CD4-positive, alpha-beta T cell treated with Interleukin-4 for 1 hour (primary cell): ENCODE measurements at regions not wholly inside any gene's neighbourhood (a gene's known extent, or its start where the extent isn't known, plus 50 kb on each side); places are given as distances from the start of the nearest gene placed in this dataset.
A peak's percentile ranks its signal among the peaks of the same experiment; 100 is the strongest.
"Not testable (repeated sequence)": the region's sequence is repeated elsewhere in the genome, so short reads cannot be mapped to it uniquely, and the experiment has no call there.

Source experiments
- DNase-seq, 2 donors: peaks; one replicate each; pipeline ENCODE4 v3.0.0-alpha.2; 2020 to 2022

- no peak for DNase-seq
These were observed 86.7 kb upstream of the SLC30A5 start for GRCh38 chr5:69007163-69007562.

GRCh38 chr5:69007726-69008368 lies 86.0 kb upstream of the SLC30A5 start:
- peak; percentile 63 to 66 for DNase-seq

DNA sequence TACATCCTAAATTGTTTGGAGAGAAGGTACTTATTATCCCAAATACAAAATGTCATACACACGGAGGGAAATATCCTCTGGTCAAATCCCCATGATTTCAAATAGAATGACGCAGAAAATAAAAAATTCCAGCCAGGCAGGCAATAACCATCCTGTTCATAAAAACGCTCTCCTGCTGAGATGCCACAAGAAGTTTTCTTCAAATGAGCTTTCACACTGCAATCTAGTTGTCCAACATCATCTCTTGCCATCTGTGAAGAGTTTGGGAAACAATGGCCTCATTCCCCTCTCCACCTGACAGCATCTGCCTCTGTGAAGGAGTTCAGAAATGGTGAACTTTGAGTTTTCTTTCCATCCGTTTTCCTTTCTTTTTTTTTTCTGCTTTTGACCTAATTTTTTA lies 83.3 kb upstream of the SLC30A5 start:
- DNase-seq = no peak

- no peak for DNase-seq
These were observed 81.9 kb upstream of the SLC30A5 start for GRCh38 chr5:69011910-69012309.

DNA sequence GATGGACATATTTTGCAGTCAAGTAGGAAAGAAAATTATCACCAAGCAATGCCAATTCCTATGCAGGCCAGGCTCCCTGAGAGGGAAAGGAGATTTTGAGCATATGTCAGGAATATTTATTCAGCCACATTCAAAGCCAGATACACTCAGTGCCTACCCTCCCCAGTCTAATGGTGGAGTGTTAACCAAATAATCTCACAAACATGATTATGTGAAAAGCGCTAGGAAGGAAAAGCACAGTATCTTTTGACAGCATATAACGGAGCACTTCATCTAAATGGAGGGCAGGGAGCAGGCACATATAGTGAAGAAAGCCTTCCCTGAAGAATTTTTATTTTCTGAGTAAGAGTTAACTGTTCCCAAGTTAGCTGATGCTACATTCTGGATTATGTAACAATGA lies 80.3 kb upstream of the SLC30A5 start:
- DNase-seq = no peak

DNA sequence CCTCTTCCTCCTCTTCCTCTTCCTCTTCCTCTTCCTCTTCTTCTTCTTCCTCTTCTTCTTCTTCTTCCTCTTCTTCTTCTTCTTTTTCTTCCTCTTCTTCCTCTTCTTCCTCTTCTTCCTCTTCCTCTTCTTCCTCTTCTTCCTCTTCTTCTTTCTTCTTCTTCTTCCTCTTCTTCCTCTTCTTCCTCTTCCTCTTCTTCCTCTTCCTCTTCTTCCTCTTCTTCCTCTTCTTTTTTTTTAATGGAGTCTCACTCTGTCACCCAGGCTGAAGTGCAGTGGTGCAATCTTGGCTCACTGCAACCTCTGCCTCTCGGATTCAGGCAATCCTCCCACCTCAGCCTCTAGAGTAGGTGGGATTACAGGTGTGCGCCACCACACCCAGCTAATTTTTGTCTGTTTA lies 79.8 kb upstream of the SLC30A5 start:
- DNase-seq = not testable (repeated sequence)

DNA sequence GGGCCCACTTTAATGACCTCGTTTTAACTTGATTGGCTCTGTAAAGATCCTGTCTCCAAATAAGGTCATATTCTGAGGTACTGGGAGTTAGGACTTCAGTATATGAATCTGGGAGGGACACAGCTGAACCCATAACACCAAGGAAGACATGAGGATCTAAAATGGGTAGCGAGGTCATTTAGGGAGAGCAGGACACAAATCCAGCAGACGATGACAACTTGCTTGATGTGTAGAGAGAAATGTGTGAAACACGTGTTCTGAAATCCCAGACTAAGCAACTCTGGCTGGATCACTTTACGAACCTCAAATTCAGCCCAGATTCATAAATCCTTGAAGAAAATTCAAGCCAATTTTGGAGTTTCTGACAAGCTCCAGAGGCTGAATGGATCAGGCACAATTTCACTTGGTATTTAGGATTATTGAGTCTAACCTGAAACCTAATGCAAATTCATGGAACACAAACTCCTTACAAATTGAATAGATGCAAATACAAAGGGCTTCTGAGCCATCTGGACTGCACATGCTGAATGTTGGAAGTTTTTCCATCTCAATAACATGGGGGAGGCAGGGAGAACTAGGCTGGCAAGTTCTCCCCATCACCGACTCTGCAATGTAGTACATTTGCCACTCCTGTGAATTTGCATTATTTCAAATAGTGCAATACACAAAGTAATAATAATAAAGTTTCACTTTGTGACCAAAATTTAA lies 74.0 kb upstream of the SLC30A5 start:
- DNase-seq = no peak

DNA sequence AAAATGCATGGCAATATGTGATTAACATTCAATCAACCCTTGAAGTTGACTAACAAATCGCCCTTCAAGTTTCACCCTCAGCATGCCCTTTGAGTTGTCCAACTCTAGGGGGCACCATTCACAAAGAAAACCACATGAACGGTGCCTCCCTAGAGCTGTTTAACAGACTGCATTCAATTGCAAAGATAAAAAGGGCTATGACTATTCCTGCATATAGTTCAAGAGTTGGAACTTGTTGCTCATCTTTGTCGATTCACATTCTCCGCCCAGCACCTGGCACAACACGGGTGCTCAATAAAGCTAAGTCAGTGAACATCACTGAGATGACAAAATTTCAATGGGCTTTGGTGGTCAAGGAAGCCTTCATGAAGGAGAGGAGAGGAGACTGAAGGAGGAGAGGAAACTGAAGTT lies 69.6 kb upstream of the SLC30A5 start:
- DNase-seq = peak in 1 of 2 donors; percentile 31

- no peak for DNase-seq
These were observed 64.5 kb upstream of the SLC30A5 start for GRCh38 chr5:69029292-69029691.

DNA sequence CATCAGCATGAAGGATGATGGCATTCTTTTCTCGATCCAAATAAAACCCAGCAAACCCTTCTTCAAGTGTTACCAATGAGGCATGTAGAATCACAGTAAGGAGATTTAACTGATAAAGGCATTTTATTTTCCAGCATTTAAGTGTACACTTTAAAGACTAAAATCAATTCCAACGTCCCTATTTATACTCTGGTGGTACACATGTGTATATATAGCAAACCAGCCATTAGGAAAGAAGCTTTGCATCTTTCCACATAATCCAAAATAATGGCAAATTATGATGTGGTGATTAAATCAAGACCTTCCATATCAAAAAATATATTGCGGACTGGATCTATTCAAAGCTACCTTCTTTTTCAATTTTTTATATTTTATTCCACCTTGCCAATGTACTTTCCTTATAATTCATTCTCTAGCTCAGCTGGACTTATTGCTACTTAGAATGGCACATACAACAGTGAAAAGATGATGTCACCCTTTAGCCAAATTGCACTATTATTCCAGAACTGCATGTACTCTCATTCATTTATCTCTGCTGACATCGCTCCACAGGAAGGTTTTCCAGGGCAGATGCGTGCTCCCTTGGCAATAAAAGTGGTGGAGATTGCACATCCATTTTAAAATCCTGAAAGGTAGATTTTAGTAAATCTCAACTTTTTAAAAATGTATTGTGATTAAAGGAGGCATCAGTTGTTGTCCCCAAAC lies 63.3 kb upstream of the SLC30A5 start:
- DNase-seq = no peak

DNA sequence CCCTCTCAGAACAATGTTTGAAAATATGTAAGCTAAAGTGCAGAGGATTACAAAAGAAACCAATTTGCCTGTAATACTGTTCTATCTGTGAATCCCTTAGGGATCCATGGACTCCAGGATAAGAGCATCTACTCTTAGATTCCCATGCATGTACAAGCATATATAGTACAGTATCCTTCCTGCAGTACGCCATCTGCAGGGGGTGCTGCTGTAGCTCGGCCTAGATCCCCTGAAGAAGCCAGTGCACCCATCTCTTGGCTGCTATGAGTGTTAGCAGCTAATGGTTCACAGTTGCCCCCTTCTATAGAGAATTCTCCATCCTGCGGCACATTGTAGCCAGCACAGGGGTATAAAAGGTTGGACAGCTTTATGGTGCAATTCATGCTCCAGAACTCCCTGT lies 61.8 kb upstream of the SLC30A5 start:
- DNase-seq = no peak

DNA sequence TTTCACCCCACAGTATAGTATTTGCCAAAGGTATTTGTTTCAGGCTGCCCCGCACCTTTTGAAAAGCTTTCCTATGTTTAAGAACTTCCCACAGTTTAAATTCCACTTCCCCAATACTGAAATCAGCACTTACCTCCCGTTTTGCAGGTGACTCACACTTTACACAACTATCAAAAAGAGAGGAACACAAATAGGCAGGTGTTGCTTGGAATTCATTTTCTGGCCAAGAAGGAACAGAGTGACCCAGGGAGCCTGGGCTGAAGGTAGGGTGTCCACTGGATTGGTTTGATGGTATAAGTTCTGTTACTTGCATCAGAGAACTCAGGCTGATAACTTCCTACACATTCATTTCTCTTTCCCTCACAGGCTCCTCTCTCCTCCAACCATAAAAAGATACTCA lies 60.1 kb upstream of the SLC30A5 start:
- no peak for DNase-seq

- DNase-seq = no peak
These were observed 58.9 kb upstream of the SLC30A5 start for GRCh38 chr5:69034898-69035297.

DNA sequence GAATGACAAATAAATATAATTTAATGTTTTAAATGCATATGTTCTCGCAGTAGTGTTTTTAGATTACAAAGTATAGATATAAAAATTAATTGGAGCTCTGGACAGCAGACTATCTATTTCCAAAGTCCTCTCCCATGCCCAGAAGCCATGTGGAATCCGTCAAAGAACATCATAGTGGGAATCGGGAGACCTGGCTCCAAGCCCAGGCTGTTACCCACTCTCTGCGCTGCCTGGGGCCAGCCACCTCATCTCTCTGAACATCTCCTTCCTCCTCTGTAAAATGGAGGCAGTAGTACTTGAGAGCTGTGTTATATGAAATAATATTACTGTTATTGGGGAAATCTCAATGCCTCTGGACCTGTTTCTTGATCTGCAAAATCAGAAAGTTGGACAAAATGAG lies 58.1 kb upstream of the SLC30A5 start:
- DNase-seq = no peak

GRCh38 chr5:69038539-69038938 lies 55.3 kb upstream of the SLC30A5 start:
- no peak for DNase-seq

GRCh38 chr5:69039829-69040228 lies 54.0 kb upstream of the SLC30A5 start:
- no peak for DNase-seq

DNA sequence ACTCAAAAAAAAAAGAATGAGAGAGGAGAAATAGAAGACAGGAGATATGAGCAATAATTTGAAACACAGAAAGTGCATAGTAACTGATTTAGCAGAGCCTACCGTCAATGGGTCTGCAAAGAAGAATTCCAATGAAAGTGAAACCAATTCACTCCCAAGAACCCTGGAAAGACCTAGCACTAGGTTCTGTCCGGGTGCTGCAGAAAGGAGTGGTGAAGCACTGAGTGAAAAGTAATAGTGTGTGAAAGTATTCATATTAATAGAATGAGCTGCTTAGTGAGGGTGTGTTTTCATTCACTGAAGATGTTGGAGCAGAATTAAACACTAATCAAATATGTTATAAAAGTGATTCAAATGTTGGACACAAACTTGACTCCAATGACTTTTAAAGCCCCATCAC lies 51.3 kb upstream of the SLC30A5 start:
- no peak for DNase-seq

DNA sequence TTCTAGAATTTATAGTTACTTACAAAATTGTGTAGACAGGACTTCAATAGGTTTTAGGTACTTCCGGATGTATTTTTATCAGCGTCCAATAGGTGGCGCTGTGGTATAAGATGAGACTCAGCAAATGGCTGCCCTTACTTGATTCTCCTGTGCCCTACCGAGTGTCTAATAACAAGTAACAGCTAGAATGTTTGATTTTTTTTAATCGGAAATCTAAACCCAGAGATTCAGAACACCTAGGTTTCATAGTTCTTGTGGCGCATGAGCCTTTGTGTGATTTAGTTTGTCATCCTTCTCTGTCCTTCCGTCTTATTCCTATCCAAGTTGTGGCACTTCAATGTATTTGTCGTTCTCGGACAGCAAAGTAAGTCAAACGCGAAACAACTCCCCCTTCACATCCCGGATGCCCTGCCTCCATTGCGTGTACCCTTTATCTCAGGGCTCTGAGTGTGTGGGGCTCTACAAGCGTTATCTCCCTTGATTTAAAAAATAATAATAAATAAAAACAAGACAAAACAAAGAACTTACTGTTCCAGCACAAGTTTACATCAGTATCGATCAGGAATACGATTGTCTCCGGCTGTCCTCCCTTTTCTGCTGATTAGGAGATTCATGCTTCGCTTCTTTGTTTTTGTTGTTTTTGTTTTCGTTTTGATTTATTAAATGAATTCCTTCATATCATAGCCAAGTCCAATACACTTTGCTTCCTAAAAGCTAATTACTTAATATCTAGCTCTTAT lies 50.7 kb upstream of the SLC30A5 start:
- peak; percentile 87 to 92 for DNase-seq

GRCh38 chr5:69043655-69043996 lies 50.2 kb upstream of the SLC30A5 start:
- DNase-seq = no peak
